Endothelial cell (in vitro differentiated cells): ENCODE measurements at regions not wholly inside any gene's neighbourhood (a gene's known extent, or its start where the extent isn't known, plus 50 kb on each side); places are given as distances from the start of the nearest gene placed in this dataset.
"Not testable (repeated sequence)": the region's sequence is repeated elsewhere in the genome, so short reads cannot be mapped to it uniquely, and the experiment has no call there.

Experiments used
- DNase-seq: peaks from one replicate; pipeline ENCODE4 v3.0.0; 2021; ENCODE audit warnings: low spot score
- H3K27ac Mint-ChIP-seq: one replicate; pipeline ENCODE4 v1.8.0; 2021; ENCODE audit warnings: mixed read lengths, inconsistent platforms; ENCODE audit not compliant: unreplicated experiment
- H3K27me3 Mint-ChIP-seq: one replicate; pipeline ENCODE4 v1.8.0; 2021; ENCODE audit warnings: mild to moderate bottlenecking, moderate library complexity, mixed read lengths, inconsistent platforms; ENCODE audit not compliant: unreplicated experiment
- H3K36me3 Mint-ChIP-seq: one replicate; pipeline ENCODE4 v1.8.0; 2021; ENCODE audit warnings: mild to moderate bottlenecking, low read depth, mixed read lengths, inconsistent platforms; ENCODE audit not compliant: unreplicated experiment
- H3K4me1 Mint-ChIP-seq: one replicate; pipeline ENCODE4 v1.8.0; 2021; ENCODE audit warnings: mild to moderate bottlenecking, mixed read lengths, inconsistent platforms; ENCODE audit not compliant: unreplicated experiment
- H3K4me3 Mint-ChIP-seq: one replicate; pipeline ENCODE4 v1.8.0; 2021; ENCODE audit warnings: mild to moderate bottlenecking, mixed read lengths, inconsistent platforms; ENCODE audit not compliant: unreplicated experiment
- H3K9me3 Mint-ChIP-seq: one replicate; pipeline ENCODE4 v1.8.0; 2021; ENCODE audit warnings: mixed read lengths, inconsistent platforms; ENCODE audit not compliant: unreplicated experiment
- TF ChIP-seq, protein P1 (sequence below): fragments of 200-600 bp; sonication (generic); IDR thresholded peaks from one replicate; pipeline ENCODE4 v1.5.0; 2021; ENCODE audit warnings: antibody characterized with exemption; ENCODE audit not compliant: unreplicated experiment

DNA sequence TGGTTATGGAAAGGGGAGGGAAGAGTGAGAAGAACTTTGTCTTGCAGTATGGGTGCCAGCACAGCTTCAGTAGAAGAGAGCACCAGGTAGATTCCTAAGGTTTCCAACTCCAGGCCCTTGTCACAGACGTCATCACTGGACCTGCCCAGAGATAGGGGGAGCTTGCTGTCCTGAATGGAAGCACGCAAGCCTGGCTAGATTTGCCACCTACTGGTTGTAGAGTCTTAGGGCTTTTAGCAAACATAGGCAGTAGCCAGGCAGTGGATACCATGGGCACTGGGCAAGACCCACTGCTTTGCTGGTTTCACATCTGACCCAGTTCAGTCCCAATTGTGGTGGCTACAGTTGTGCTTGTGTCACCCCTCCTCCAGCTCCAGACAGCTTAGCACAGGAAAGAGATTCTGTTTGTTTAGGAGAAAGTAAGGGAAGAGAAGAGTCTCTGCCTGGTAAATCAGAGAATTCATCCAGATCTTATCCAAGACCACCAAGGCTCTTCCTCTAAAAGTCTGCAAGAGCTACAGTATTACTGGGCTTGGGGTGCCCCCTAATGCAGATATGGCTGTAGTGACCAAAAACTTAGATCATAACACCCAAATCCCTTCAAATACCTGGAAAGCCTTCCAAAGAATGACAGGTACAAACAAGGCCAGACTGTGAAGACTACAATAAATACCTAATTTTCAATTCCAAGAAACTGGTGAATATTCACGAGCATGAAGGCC, 158.9 kb downstream of the HINT1 start:
- no peaks in the 10 kb centered on the region for H3K36me3 Mint-ChIP-seq
- no peaks in the 10 kb centered on the region for H3K9me3 Mint-ChIP-seq
- peak; percentile 44 for DNase-seq
- H3K27me3 Mint-ChIP-seq: no peaks in the 10 kb centered on the region
- no peak overlapping the region for H3K27ac Mint-ChIP-seq
- H3K4me3 Mint-ChIP-seq: no peak overlapping the region
- peaks cover 6% of the 10 kb centered on the region for H3K4me1 Mint-ChIP-seq
- TF ChIP-seq, protein P1, sequence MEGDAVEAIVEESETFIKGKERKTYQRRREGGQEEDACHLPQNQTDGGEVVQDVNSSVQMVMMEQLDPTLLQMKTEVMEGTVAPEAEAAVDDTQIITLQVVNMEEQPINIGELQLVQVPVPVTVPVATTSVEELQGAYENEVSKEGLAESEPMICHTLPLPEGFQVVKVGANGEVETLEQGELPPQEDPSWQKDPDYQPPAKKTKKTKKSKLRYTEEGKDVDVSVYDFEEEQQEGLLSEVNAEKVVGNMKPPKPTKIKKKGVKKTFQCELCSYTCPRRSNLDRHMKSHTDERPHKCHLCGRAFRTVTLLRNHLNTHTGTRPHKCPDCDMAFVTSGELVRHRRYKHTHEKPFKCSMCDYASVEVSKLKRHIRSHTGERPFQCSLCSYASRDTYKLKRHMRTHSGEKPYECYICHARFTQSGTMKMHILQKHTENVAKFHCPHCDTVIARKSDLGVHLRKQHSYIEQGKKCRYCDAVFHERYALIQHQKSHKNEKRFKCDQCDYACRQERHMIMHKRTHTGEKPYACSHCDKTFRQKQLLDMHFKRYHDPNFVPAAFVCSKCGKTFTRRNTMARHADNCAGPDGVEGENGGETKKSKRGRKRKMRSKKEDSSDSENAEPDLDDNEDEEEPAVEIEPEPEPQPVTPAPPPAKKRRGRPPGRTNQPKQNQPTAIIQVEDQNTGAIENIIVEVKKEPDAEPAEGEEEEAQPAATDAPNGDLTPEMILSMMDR: no peak

DNA sequence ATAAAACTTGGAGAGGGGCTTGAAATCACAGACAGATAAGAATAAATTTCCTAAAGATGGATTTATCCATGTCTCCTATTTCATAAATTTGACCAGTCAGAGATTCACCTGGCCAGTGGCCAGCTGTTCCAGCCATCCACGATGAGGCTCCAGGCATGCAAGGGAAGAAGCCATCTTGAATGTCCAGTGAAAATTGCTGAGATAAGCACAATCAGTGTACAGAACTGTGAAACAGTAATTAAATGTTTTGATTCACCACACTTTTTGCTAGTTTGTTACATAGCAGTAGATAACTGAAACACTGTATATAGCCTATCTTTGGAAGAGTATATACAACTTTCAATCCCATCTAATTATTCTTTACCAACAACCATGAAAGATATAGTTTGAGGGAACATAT, 163.5 kb downstream of the HINT1 start:
- H3K36me3 Mint-ChIP-seq: no peaks in the 10 kb centered on the region
- DNase-seq: no peak
- no peaks in the 10 kb centered on the region for H3K27me3 Mint-ChIP-seq
- no peak overlapping the region for H3K4me3 Mint-ChIP-seq
- TF ChIP-seq, protein P1: no peak
- H3K4me1 Mint-ChIP-seq: peaks cover 6% of the 10 kb centered on the region
- H3K9me3 Mint-ChIP-seq: no peaks in the 10 kb centered on the region
- H3K27ac Mint-ChIP-seq: no peak overlapping the region

DNA sequence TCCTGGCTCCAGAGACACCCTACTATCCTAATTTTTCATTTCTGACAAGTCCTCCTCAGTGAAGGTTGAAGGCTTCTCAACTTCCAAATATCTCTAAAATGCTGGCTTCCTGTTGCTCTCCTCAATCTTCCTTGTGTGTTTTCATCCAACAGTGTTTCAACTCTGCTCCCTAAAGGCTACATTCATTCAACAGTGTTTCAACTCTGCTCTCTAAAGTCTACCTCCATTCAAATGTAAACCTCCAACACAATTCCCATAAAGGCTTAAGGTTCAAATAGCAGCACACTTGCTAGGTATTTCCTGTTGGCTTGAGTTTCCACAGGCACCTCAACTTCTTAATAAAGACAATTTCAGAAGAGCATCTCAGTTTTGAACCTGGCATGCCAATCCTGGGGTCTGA, 164.8 kb downstream of the HINT1 start:
- DNase-seq: no peak
- Mint-ChIP-seq H3K36me3 (no peaks in the 10 kb centered on the region), H3K4me1 (no peaks in the 10 kb centered on the region), H3K9me3 (no peaks in the 10 kb centered on the region), H3K27ac (no peak overlapping the region), H3K4me3 (no peak overlapping the region), H3K27me3 (no peaks in the 10 kb centered on the region)
- TF ChIP-seq, protein P1: no peak

DNA sequence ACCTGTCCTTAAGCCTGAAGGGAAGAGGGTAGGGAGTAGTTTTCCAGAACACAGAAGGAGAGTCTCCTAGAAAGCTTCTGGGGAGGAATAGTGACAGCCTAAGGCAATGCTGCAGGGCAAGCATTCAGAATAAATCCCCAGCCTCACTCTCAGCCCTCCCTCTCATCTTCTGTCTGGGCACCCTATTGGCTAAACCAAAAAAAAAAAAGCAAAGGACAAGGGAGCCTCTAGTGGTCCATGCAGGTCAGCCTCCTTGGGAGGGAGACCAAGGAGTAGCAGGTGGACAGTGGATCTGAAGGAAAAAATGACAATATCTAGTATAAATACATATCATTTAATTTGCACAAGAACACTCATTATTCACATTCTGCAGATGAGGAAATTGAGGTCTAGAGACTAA, 168.3 kb downstream of the HINT1 start:
- H3K27ac Mint-ChIP-seq, H3K9me3 Mint-ChIP-seq, H3K4me1 Mint-ChIP-seq, H3K36me3 Mint-ChIP-seq, DNase-seq, H3K4me3 Mint-ChIP-seq, H3K27me3 Mint-ChIP-seq: not testable (repeated sequence)

DNA sequence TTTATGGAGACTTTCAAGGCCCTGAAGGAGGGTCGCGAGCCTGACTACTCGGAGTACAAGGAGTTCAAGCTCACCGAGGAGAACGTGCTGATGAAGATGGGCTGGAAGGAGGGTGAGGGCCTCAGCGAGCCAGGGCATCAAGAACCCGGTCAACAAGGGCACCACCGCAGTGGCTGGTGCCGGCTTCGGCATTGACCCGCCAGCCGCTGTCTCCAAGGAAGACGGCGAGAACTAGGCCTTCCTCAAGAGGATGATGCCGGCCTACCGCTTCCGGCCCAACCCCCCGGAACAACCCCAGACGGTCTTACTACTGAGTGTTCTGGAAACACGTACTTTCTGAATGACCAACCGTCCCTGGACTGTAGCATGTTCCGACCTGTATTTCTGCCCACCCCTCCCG, 169.2 kb downstream of the HINT1 start:
- Mint-ChIP-seq H3K4me3 (no peak overlapping the region), H3K27me3 (peaks cover 4% of the 10 kb centered on the region), H3K4me1 (no peaks in the 10 kb centered on the region), H3K27ac (no peak overlapping the region), H3K9me3 (no peaks in the 10 kb centered on the region), H3K36me3 (peaks cover 3% of the 10 kb centered on the region)
- DNase-seq: no peak
- TF ChIP-seq, protein P1: no peak
